Breast epithelium (tissue), 4 donors: ENCODE measurements at regions not wholly inside any gene's neighbourhood (a gene's known extent, or its start where the extent isn't known, plus 50 kb on each side); places are given as distances from the start of the nearest gene placed in this dataset.
A peak's percentile ranks its signal among the peaks of the same experiment; 100 is the strongest.

Source experiments
- DNase-seq, 2 donors: peaks; one replicate each; pipeline ENCODE4 v3.0.0-alpha.2; 2019; ENCODE audit warnings: low spot score in 2 of 2
- H3K27ac ChIP-seq, 2 donors: fragments of 200-600 bp; sonication (generic) in 1 of 2; one replicate each; pipeline ENCODE4 v1.5.1; 2016 to 2019; ENCODE audit warnings: mild to moderate bottlenecking in 1 of 2
- H3K27me3 ChIP-seq, 2 donors: fragments of 200-600 bp; sonication (generic) in 1 of 2; one replicate each; pipeline versions ENCODE4 v1.5.1 to v1.6.0; 2017 to 2019; ENCODE audit warnings: control low read depth in 1 of 2, mild to moderate bottlenecking in 1 of 2
- H3K36me3 ChIP-seq: fragments of 200-600 bp; one replicate; pipeline ENCODE4 v1.5.1; 2019
- H3K4me1 ChIP-seq, 2 donors: fragments of 200-600 bp; sonication (generic); one replicate each; pipeline ENCODE4 v1.5.1; 2016 to 2019; ENCODE audit warnings: control low read depth in 1 of 2
- H3K4me3 ChIP-seq, 3 donors: fragments of 200-600 bp; sonication (generic); 1 replicate in 2 of 3; 2 replicates in 1 of 3; pipeline ENCODE4 v1.5.1; 2016 to 2019; ENCODE audit warnings: mild to moderate bottlenecking in 3 of 3, moderate library complexity in 2 of 3
- H3K9me3 ChIP-seq, 2 donors: fragments of 200-600 bp; sonication (generic) in 1 of 2; one replicate each; pipeline ENCODE4 v1.5.1; 2016 to 2019; ENCODE audit warnings: control low read depth in 1 of 2
- CTCF ChIP-seq, 3 donors: fragments of 450-650 bp; IDR thresholded peaks; one replicate each; pipeline ENCODE4 v1.5.1; 2016 to 2017; ENCODE audit warnings: antibody characterized with exemption in 3 of 3, mild to moderate bottlenecking in 3 of 3, moderate library complexity in 3 of 3
- POLR2A ChIP-seq: fragments of 450-650 bp; IDR thresholded peaks from one replicate; pipeline ENCODE4 v1.6.1; 2016; ENCODE audit warnings: antibody characterized with exemption, mild to moderate bottlenecking, moderate library complexity
- POLR2AphosphoS5 ChIP-seq, 3 donors: sonication (generic); formaldehyde crosslinking; IDR thresholded peaks; one replicate each; pipeline ENCODE4 v1.6.1; 2017; ENCODE audit warnings: antibody characterized with exemption in 3 of 3
- intact Hi-C: fragments of 100-400 bp; cut with DNase I; formaldehyde crosslinking; loops from one replicate; pipeline ENCODE4 v1.15.1; 2023; ENCODE audit warnings: low total_unique reads

GRCh38 chr9:129458155-129458661, 162.7 kb downstream of the C9orf50 start:
- Histone ChIP-seq H3K27me3 (no peaks in the 10 kb centered on the region), H3K9me3 (no peaks in the 10 kb centered on the region), H3K4me3 (no peak overlapping the region), H3K4me1 (peaks cover 20 to 25% of the 10 kb centered on the region in 2 donors), H3K36me3 (no peaks in the 10 kb centered on the region), H3K27ac (peak overlapping the region; percentile 99 to 100)
- TF ChIP-seq CTCF (IDR thresholded peaks at IDR 0.05) = no peak
- no peak for TF ChIP-seq POLR2A
- TF ChIP-seq POLR2AphosphoS5 (IDR thresholded peaks at IDR 0.05) = peak in 1 of 3 donors; percentile 18
- DNase-seq = peak in 1 of 2 donors; percentile 55
- intact Hi-C loops = no loop called here

- no peak for DNase-seq
- no peaks in the 10 kb centered on the region for H3K9me3 ChIP-seq
- no peaks in the 10 kb centered on the region for H3K36me3 ChIP-seq
- peak overlapping the region; percentile 99 to 100 for H3K27ac ChIP-seq
- H3K27me3 ChIP-seq = no peaks in the 10 kb centered on the region
- intact Hi-C loops = no loop called here
- TF ChIP-seq CTCF (IDR thresholded peaks at IDR 0.05) (no peak), POLR2AphosphoS5 (IDR thresholded peaks at IDR 0.05) (no peak), POLR2A (no peak)
- H3K4me3 ChIP-seq = no peak overlapping the region
- peaks cover 20 to 25% of the 10 kb centered on the region in 2 donors for H3K4me1 ChIP-seq
Measured at GRCh38 chr9:129457325-129457779, 163.5 kb downstream of the C9orf50 start.

GRCh38 chr9:129456549-129457324, 164.2 kb downstream of the C9orf50 start:
- no peak overlapping the region for H3K4me3 ChIP-seq
- intact Hi-C loops = no loop called here

GRCh38 chr9:129455151-129455995, 165.5 kb downstream of the C9orf50 start:
- Histone ChIP-seq H3K36me3 (no peaks in the 10 kb centered on the region), H3K27ac (no peak overlapping the region), H3K9me3 (no peaks in the 10 kb centered on the region), H3K4me1 (peaks cover 20 to 31% of the 10 kb centered on the region in 2 donors), H3K27me3 (no peaks in the 10 kb centered on the region), H3K4me3 (no peak overlapping the region)
- intact Hi-C loops = no loop called here
- DNase-seq = no peak
- TF ChIP-seq CTCF (IDR thresholded peaks at IDR 0.05) (no peak), POLR2A (no peak), POLR2AphosphoS5 (IDR thresholded peaks at IDR 0.05) (no peak)

More at GRCh38 chr9:129456549-129457324, 164.2 kb downstream of the C9orf50 start:
- no peak for DNase-seq
- H3K36me3 ChIP-seq = no peaks in the 10 kb centered on the region
- H3K9me3 ChIP-seq = no peaks in the 10 kb centered on the region
- H3K27ac ChIP-seq = no peak overlapping the region
- TF ChIP-seq CTCF (IDR thresholded peaks at IDR 0.05) (no peak), POLR2AphosphoS5 (IDR thresholded peaks at IDR 0.05) (no peak), POLR2A (no peak)
- H3K4me1 ChIP-seq = peaks cover 24 to 25% of the 10 kb centered on the region in 2 donors
- H3K27me3 ChIP-seq = no peaks in the 10 kb centered on the region
